GM23338 (cell line): ENCODE measurements at regions not wholly inside any gene's neighbourhood (a gene's known extent, or its start where the extent isn't known, plus 50 kb on each side); places are given as distances from the start of the nearest gene placed in this dataset.

Source experiments
- ATAC-seq: fragments of 200-7000 bp; cut with Tn5 transposase; 3 replicates; pipeline ENCODE4 v1.9.1; 2020
- DNase-seq: peaks from one replicate; pipeline ENCODE4 v3.0.0-alpha.2; 2015; ENCODE audit warnings: low spot score
- H2AFZ ChIP-seq: fragments of 200-600 bp; sonication (generic); 2 replicates; pipeline ENCODE4 v1.8.0; 2016; ENCODE audit warnings: antibody characterized with exemption, mild to moderate bottlenecking, moderate library complexity
- H3F3A ChIP-seq: fragments of 200-600 bp; sonication (generic); replicated peaks from 2 replicates; pipeline ENCODE4 v1.8.0; 2017; ENCODE audit warnings: antibody characterized with exemption, mixed run types, low read depth
- H3K27ac ChIP-seq: fragments of 200-600 bp; sonication (generic); 2 replicates; pipeline ENCODE4 v1.6.1; 2016; ENCODE audit warnings: low read depth
- H3K27me3 ChIP-seq: fragments of 200-600 bp; sonication (generic); 2 replicates; pipeline ENCODE4 v1.8.0; 2016; ENCODE audit warnings: mild to moderate bottlenecking, mixed run types, moderate library complexity; ENCODE audit not compliant: insufficient read depth
- H3K36me3 ChIP-seq: fragments of 200-600 bp; sonication (generic); 2 replicates; pipeline ENCODE4 v1.8.0; 2016; ENCODE audit warnings: mild to moderate bottlenecking; ENCODE audit not compliant: insufficient read depth
- H3K4me1 ChIP-seq: fragments of 200-600 bp; sonication (generic); 2 replicates; pipeline ENCODE4 v1.8.0; 2016; ENCODE audit warnings: mild to moderate bottlenecking, moderate library complexity; ENCODE audit not compliant: insufficient read depth
- H3K4me2 ChIP-seq: fragments of 200-600 bp; sonication (generic); 2 replicates; pipeline ENCODE4 v1.7.1; 2017; ENCODE audit warnings: mixed run types
- H3K4me3 ChIP-seq: fragments of 200-600 bp; sonication (generic); 2 replicates; pipeline ENCODE4 v1.6.1; 2016; ENCODE audit warnings: mixed run types
- H3K79me2 ChIP-seq: fragments of 200-600 bp; sonication (generic); replicated peaks from 2 replicates; pipeline ENCODE4 v1.8.0; 2017; ENCODE audit warnings: mild to moderate bottlenecking; ENCODE audit not compliant: insufficient read depth
- H3K9me2 ChIP-seq: fragments of 200-600 bp; sonication (generic); 2 replicates; pipeline ENCODE4 v1.8.0; 2017; ENCODE audit not compliant: insufficient read depth
- H4K20me1 ChIP-seq: fragments of 200-600 bp; sonication (generic); replicated peaks from 2 replicates; pipeline ENCODE4 v1.8.0; 2017; ENCODE audit warnings: mild to moderate bottlenecking; ENCODE audit not compliant: insufficient read depth
- H3K27ac Mint-ChIP-seq: 2 replicates; pipeline ENCODE4 v1.8.0; 2020; ENCODE audit warnings: inconsistent platforms, mild to moderate bottlenecking, moderate library complexity, mixed read lengths
- H3K27me3 Mint-ChIP-seq: 3 replicates; pipeline ENCODE4 v1.8.0; 2022; ENCODE audit warnings: low read depth, mild to moderate bottlenecking, moderate library complexity, mixed read lengths, inconsistent platforms; ENCODE audit not compliant: insufficient read depth, poor library complexity
- H3K36me3 Mint-ChIP-seq: 3 replicates; pipeline ENCODE4 v1.8.0; 2021; ENCODE audit warnings: low read depth, mild to moderate bottlenecking, inconsistent platforms, moderate library complexity, mixed read lengths
- H3K4me1 Mint-ChIP-seq: 3 replicates; pipeline ENCODE4 v1.8.0; 2020; ENCODE audit warnings: mild to moderate bottlenecking, inconsistent platforms, mixed read lengths
- H3K4me3 Mint-ChIP-seq: 3 replicates; pipeline ENCODE4 v1.8.0; 2021; ENCODE audit warnings: moderate library complexity, mild to moderate bottlenecking, inconsistent platforms, mixed read lengths
- H3K9me3 Mint-ChIP-seq: 3 replicates; pipeline ENCODE4 v1.8.0; 2020; ENCODE audit warnings: moderate library complexity, mild to moderate bottlenecking, inconsistent platforms, mixed read lengths
- CREB1 ChIP-seq: fragments of 250-450 bp; sonication (Bioruptor Pico); IDR thresholded peaks from 2 replicates; pipeline ENCODE4 v1.5.0; 2020; ENCODE audit warnings: low read depth, mild to moderate bottlenecking, moderate library complexity
- EZH2 ChIP-seq: fragments of 200-600 bp; sonication (generic); IDR thresholded peaks from one replicate; pipeline ENCODE4 v1.8.0; 2017; ENCODE audit warnings: antibody characterized with exemption, mild to moderate bottlenecking, low read depth; ENCODE audit not compliant: unreplicated experiment
- EZH2phosphoT487 ChIP-seq: fragments of 200-600 bp; sonication (generic); IDR thresholded peaks from one replicate; pipeline ENCODE4 v1.8.1; 2018; ENCODE audit warnings: antibody characterized with exemption; ENCODE audit not compliant: unreplicated experiment
- JUNB ChIP-seq: IDR thresholded peaks from one replicate; pipeline ENCODE4 v1.6.1; 2016; ENCODE audit warnings: antibody characterized with exemption; ENCODE audit not compliant: unreplicated experiment
- NANOG ChIP-seq: IDR thresholded peaks from 2 replicates; pipeline ENCODE4 v1.6.1; 2016; ENCODE audit warnings: antibody characterized with exemption, borderline replicate concordance
- STAT1 ChIP-seq: IDR thresholded peaks from one replicate; pipeline ENCODE4 v1.6.1; 2016; ENCODE audit warnings: antibody characterized with exemption; ENCODE audit not compliant: unreplicated experiment
- ZNF114 ChIP-seq: fragments of 250-450 bp; sonication (Bioruptor Pico); IDR thresholded peaks from 2 replicates; pipeline ENCODE4 v1.5.0; 2020; ENCODE audit warnings: mild to moderate bottlenecking, moderate library complexity
- ZNF462 ChIP-seq: fragments of 250-450 bp; sonication (Bioruptor Pico); IDR thresholded peaks from 2 replicates; pipeline ENCODE4 v1.5.0; 2020; ENCODE audit warnings: mild to moderate bottlenecking, moderate library complexity
- TF ChIP-seq, protein P1 (sequence below), 2 experiments: fragments of 200-600 bp in 1 of 2; sonication (generic) in 1 of 2; conservative IDR thresholded peaks; 2 replicates each; pipeline versions ENCODE4 v1.5.1 to v1.6.1; 2016 to 2017; ENCODE audit warnings: antibody characterized with exemption in 2 of 2, low read depth in 2 of 2, mild to moderate bottlenecking in 2 of 2, moderate library complexity in 1 of 2

DNA sequence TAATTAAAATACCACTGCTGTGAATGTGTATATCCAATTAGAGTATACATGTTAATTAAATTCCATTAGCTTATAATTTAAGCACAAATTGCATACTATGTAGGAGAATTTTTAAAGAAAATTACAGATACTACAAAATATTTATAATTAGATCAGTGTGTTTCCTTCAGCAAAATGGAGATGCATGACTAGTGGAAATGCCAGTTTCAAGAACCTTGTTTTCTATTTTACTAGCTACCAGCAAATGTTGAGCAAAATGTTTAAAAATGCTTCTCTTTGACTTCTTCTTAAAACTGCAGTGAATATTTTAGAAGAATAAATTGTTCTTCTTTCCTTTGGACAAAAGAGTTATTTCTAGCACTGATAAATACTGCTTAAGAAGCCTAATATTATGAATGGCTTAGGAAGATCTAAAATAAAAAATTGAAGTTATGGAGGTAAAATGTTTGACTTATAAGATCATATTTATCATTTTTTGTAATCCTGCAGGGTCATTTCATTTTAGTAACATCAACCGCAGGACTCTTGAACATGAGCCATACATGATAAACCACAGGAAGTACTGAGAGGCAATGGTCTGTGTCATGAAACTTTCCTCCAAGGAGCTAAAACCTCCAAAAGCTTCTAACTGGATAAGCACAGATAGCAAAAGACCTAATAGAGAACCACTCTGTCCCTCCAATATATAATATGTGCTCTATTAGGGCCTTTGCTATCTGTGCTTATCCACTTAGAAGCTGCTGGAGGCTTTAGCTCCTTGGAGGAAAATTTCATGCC lies 1066.0 kb upstream of the CELF2 start:
- DNase-seq (no peak), ATAC-seq (no peak)
- Histone ChIP-seq H3K79me2 (no peaks in the 10 kb centered on the region), H3K27me3 (no peaks in the 10 kb centered on the region), H3K9me2 (peaks cover under 1% of the 10 kb centered on the region; the same call in 1 of the 2 replicates), H3F3A (no peaks in the 10 kb centered on the region), H3K4me3 (no peak overlapping the region), H3K4me1 (no peaks in the 10 kb centered on the region), H4K20me1 (no peaks in the 10 kb centered on the region), H3K36me3 (no peaks in the 10 kb centered on the region), H3K4me2 (no peak overlapping the region), H3K27ac (no peak overlapping the region), H2AFZ (no peak overlapping the region)
- Mint-ChIP-seq H3K27me3 (peaks cover 2% of the 10 kb centered on the region), H3K27ac (no peak overlapping the region), H3K36me3 (no peaks in the 10 kb centered on the region), H3K4me3 (no peak overlapping the region), H3K4me1 (no peaks in the 10 kb centered on the region; the same call in 2 of the 3 replicates), H3K9me3 (no peaks in the 10 kb centered on the region)
- TF ChIP-seq ZNF114 (CRISPR knock-in tag) (no peak), EZH2phosphoT487 (no peak), NANOG (no peak), STAT1 (no peak), ZNF462 (CRISPR knock-in tag) (no peak), JUNB (no peak), EZH2 (no peak), CREB1 (no peak)
- TF ChIP-seq, protein P1, sequence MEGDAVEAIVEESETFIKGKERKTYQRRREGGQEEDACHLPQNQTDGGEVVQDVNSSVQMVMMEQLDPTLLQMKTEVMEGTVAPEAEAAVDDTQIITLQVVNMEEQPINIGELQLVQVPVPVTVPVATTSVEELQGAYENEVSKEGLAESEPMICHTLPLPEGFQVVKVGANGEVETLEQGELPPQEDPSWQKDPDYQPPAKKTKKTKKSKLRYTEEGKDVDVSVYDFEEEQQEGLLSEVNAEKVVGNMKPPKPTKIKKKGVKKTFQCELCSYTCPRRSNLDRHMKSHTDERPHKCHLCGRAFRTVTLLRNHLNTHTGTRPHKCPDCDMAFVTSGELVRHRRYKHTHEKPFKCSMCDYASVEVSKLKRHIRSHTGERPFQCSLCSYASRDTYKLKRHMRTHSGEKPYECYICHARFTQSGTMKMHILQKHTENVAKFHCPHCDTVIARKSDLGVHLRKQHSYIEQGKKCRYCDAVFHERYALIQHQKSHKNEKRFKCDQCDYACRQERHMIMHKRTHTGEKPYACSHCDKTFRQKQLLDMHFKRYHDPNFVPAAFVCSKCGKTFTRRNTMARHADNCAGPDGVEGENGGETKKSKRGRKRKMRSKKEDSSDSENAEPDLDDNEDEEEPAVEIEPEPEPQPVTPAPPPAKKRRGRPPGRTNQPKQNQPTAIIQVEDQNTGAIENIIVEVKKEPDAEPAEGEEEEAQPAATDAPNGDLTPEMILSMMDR (conservative IDR thresholded peaks at IDR 0.05; ENCODE audit: low read depth in 2 of 2): no peak
